Stimulated activated CD8-positive, alpha-beta memory T cell treated with anti-CD3 and anti-CD28 coated beads, Interleukin-4, amount 100 ng/mL, for 48 hours (primary cell): ENCODE measurements at regions not wholly inside any gene's neighbourhood (a gene's known extent, or its start where the extent isn't known, plus 50 kb on each side); places are given as distances from the start of the nearest gene placed in this dataset.

Experiments used
- DNase-seq: peaks from one replicate; pipeline ENCODE4 v3.0.0-alpha.2; 2020

- DNase-seq: no peak
Measured at GRCh38 chr10:29131952-29132547, 156.8 kb upstream of the LYZL1 start.

- DNase-seq: no peak
Measured at GRCh38 chr10:29132551-29133111, 156.2 kb upstream of the LYZL1 start.

- no peak for DNase-seq
Measured at GRCh38 chr10:29135337-29135736, 153.5 kb upstream of the LYZL1 start.

- DNase-seq: no peak
Measured at GRCh38 chr10:29136411-29136810, 152.5 kb upstream of the LYZL1 start.

GRCh38 chr10:29140151-29140550 is 148.7 kb upstream of the LYZL1 start:
- DNase-seq: no peak

- no peak for DNase-seq
Measured at GRCh38 chr10:29140991-29141390, 147.9 kb upstream of the LYZL1 start.

- no peak for DNase-seq
Measured at GRCh38 chr10:29141761-29142160, 147.1 kb upstream of the LYZL1 start.

- no peak for DNase-seq
Measured at GRCh38 chr10:29142516-29143314, 146.2 kb upstream of the LYZL1 start.

GRCh38 chr10:29144126-29144525 is 144.7 kb upstream of the LYZL1 start:
- no peak for DNase-seq

- no peak for DNase-seq
Measured at GRCh38 chr10:29146311-29147100, 142.4 kb upstream of the LYZL1 start.

GRCh38 chr10:29150010-29150409 is 138.9 kb upstream of the LYZL1 start:
- no peak for DNase-seq

GRCh38 chr10:29151005-29151404 is 137.9 kb upstream of the LYZL1 start:
- DNase-seq: no peak

- DNase-seq: no peak
Measured at GRCh38 chr10:29157321-29157720, 131.5 kb upstream of the LYZL1 start.

- DNase-seq: no peak
Measured at GRCh38 chr10:29158066-29158465, 130.8 kb upstream of the LYZL1 start.

- DNase-seq: no peak
Measured at GRCh38 chr10:29160150-29160617, 128.7 kb upstream of the LYZL1 start.

GRCh38 chr10:29163746-29164145 is 125.1 kb upstream of the LYZL1 start:
- no peak for DNase-seq

- DNase-seq: no peak
Measured at GRCh38 chr10:29166713-29167112, 122.2 kb upstream of the LYZL1 start.

GRCh38 chr10:29169021-29169420 is 119.8 kb upstream of the LYZL1 start:
- no peak for DNase-seq

GRCh38 chr10:29171717-29172116 is 117.2 kb upstream of the LYZL1 start:
- DNase-seq: no peak

GRCh38 chr10:29174389-29174788 is 114.5 kb upstream of the LYZL1 start:
- DNase-seq: no peak

GRCh38 chr10:29176845-29177832 is 111.7 kb upstream of the LYZL1 start:
- no peak for DNase-seq

- no peak for DNase-seq
Measured at GRCh38 chr10:29181936-29182335, 106.9 kb upstream of the LYZL1 start.
